Skeletal muscle satellite cell (primary cell): ENCODE measurements at regions not wholly inside any gene's neighbourhood (a gene's known extent, or its start where the extent isn't known, plus 50 kb on each side); places are given as distances from the start of the nearest gene placed in this dataset.
"Not testable (repeated sequence)": the region's sequence is repeated elsewhere in the genome, so short reads cannot be mapped to it uniquely, and the experiment has no call there.

ENCODE experiments used
- H3K27me3 ChIP-seq: 2 replicates; pipeline ENCODE4 v1.7.0; 2013; ENCODE audit warnings: low read length; ENCODE audit not compliant: control insufficient read depth, insufficient read depth
- H3K36me3 ChIP-seq: 2 replicates; pipeline ENCODE4 v1.7.0; 2013; ENCODE audit warnings: mild to moderate bottlenecking, control low read depth, low read length; ENCODE audit not compliant: insufficient read depth
- H3K4me1 ChIP-seq: 2 replicates; pipeline ENCODE4 v1.7.0; 2013; ENCODE audit warnings: low read length; ENCODE audit not compliant: control insufficient read depth, insufficient read depth
- H3K4me2 ChIP-seq: 2 replicates; pipeline ENCODE4 v1.7.0; 2013; ENCODE audit warnings: mild to moderate bottlenecking, low read length
- H3K4me3 ChIP-seq: 2 replicates; pipeline ENCODE4 v1.7.0; 2013; ENCODE audit warnings: low read length
- H3K9ac ChIP-seq: 2 replicates; pipeline ENCODE4 v1.7.0; 2013; ENCODE audit warnings: mild to moderate bottlenecking, low read depth, low read length, moderate library complexity
- H3K9me3 ChIP-seq: replicated peaks from 2 replicates; pipeline ENCODE4 v1.7.0; 2013; ENCODE audit warnings: mild to moderate bottlenecking, control low read depth, low read length

GRCh38 chr1:220475608-220476007 lies 52.3 kb upstream of the MARK1 start:
- not testable (repeated sequence) for H3K36me3 ChIP-seq, H3K9ac ChIP-seq, H3K27me3 ChIP-seq, H3K4me2 ChIP-seq, H3K9me3 ChIP-seq, H3K4me3 ChIP-seq, H3K4me1 ChIP-seq

GRCh38 chr1:220475141-220475540 lies 52.8 kb upstream of the MARK1 start:
- not testable (repeated sequence) for H3K9me3 ChIP-seq, H3K9ac ChIP-seq, H3K4me1 ChIP-seq, H3K27me3 ChIP-seq, H3K4me2 ChIP-seq, H3K36me3 ChIP-seq, H3K4me3 ChIP-seq

- H3K9me3 ChIP-seq = no peaks in the 10 kb centered on the region
- no peak overlapping the region for H3K9ac ChIP-seq
- H3K4me1 ChIP-seq = no peaks in the 10 kb centered on the region
Measured at GRCh38 chr1:220473440-220473839, 54.5 kb upstream of the MARK1 start.

GRCh38 chr1:220462752-220463151 lies 65.2 kb upstream of the MARK1 start:
- Histone ChIP-seq H3K9me3 (no peaks in the 10 kb centered on the region), H3K27me3 (no peaks in the 10 kb centered on the region), H3K36me3 (no peaks in the 10 kb centered on the region), H3K4me3 (no peak overlapping the region), H3K9ac (no peak overlapping the region), H3K4me2 (no peak overlapping the region), H3K4me1 (no peaks in the 10 kb centered on the region)

More at GRCh38 chr1:220473440-220473839, 54.5 kb upstream of the MARK1 start:
- Histone ChIP-seq H3K4me2 (no peak overlapping the region), H3K36me3 (no peaks in the 10 kb centered on the region), H3K27me3 (no peaks in the 10 kb centered on the region), H3K4me3 (no peak overlapping the region)

- Histone ChIP-seq H3K9me3 (no peaks in the 10 kb centered on the region), H3K36me3 (no peaks in the 10 kb centered on the region), H3K4me2 (no peak overlapping the region), H3K4me1 (no peaks in the 10 kb centered on the region), H3K9ac (no peak overlapping the region), H3K27me3 (peaks cover 3% of the 10 kb centered on the region), H3K4me3 (no peak overlapping the region)
Measured at GRCh38 chr1:220458936-220459335, 69.0 kb upstream of the MARK1 start.

- Histone ChIP-seq H3K4me2 (no peak overlapping the region), H3K9ac (no peak overlapping the region), H3K27me3 (peaks cover 3% of the 10 kb centered on the region), H3K36me3 (no peaks in the 10 kb centered on the region), H3K4me3 (no peak overlapping the region), H3K4me1 (no peaks in the 10 kb centered on the region), H3K9me3 (no peaks in the 10 kb centered on the region)
Measured at GRCh38 chr1:220457957-220458609, 69.9 kb upstream of the MARK1 start.

- Histone ChIP-seq H3K9ac (no peak overlapping the region), H3K9me3 (no peaks in the 10 kb centered on the region), H3K4me1 (no peaks in the 10 kb centered on the region), H3K4me2 (no peak overlapping the region), H3K36me3 (no peaks in the 10 kb centered on the region), H3K4me3 (no peak overlapping the region), H3K27me3 (peaks cover 9% of the 10 kb centered on the region)
Measured at GRCh38 chr1:220455559-220455958, 72.4 kb upstream of the MARK1 start.

GRCh38 chr1:220454155-220454777 lies 73.7 kb upstream of the MARK1 start:
- H3K9ac ChIP-seq = no peak overlapping the region
- H3K4me2 ChIP-seq = no peak overlapping the region
- peaks cover 12% of the 10 kb centered on the region for H3K27me3 ChIP-seq
- no peaks in the 10 kb centered on the region for H3K9me3 ChIP-seq
- H3K4me3 ChIP-seq = no peak overlapping the region
- no peaks in the 10 kb centered on the region for H3K4me1 ChIP-seq
- H3K36me3 ChIP-seq = no peaks in the 10 kb centered on the region

GRCh38 chr1:220453371-220453770 lies 74.6 kb upstream of the MARK1 start:
- H3K4me2 ChIP-seq = no peak overlapping the region
- H3K9ac ChIP-seq = no peak overlapping the region
- H3K4me3 ChIP-seq = no peak overlapping the region
- no peaks in the 10 kb centered on the region for H3K4me1 ChIP-seq
- no peaks in the 10 kb centered on the region for H3K36me3 ChIP-seq
- H3K27me3 ChIP-seq = peaks cover 12% of the 10 kb centered on the region
- H3K9me3 ChIP-seq = no peaks in the 10 kb centered on the region

- H3K4me2 ChIP-seq = no peak overlapping the region
- H3K4me3 ChIP-seq = no peak overlapping the region
- no peaks in the 10 kb centered on the region for H3K4me1 ChIP-seq
- H3K36me3 ChIP-seq = no peaks in the 10 kb centered on the region
- H3K9me3 ChIP-seq = no peaks in the 10 kb centered on the region
- peaks cover 17% of the 10 kb centered on the region for H3K27me3 ChIP-seq
- H3K9ac ChIP-seq = no peak overlapping the region
Measured at GRCh38 chr1:220451532-220451931, 76.4 kb upstream of the MARK1 start.

GRCh38 chr1:220450927-220451326 lies 77.0 kb upstream of the MARK1 start:
- H3K36me3 ChIP-seq = no peaks in the 10 kb centered on the region
- H3K9me3 ChIP-seq = no peaks in the 10 kb centered on the region
- no peak overlapping the region for H3K9ac ChIP-seq
- peaks cover 17% of the 10 kb centered on the region for H3K27me3 ChIP-seq
- H3K4me1 ChIP-seq = no peaks in the 10 kb centered on the region
- H3K4me2 ChIP-seq = no peak overlapping the region
- no peak overlapping the region for H3K4me3 ChIP-seq

- H3K4me3 ChIP-seq = no peak overlapping the region
- H3K36me3 ChIP-seq = no peaks in the 10 kb centered on the region
- H3K9me3 ChIP-seq = no peaks in the 10 kb centered on the region
- no peak overlapping the region for H3K4me2 ChIP-seq
- peaks cover 14% of the 10 kb centered on the region for H3K27me3 ChIP-seq
- H3K4me1 ChIP-seq = no peaks in the 10 kb centered on the region
- H3K9ac ChIP-seq = no peak overlapping the region
Measured at GRCh38 chr1:220448217-220448616, 79.7 kb upstream of the MARK1 start.
